SU-DHL-6 (cell line): ENCODE measurements at regions not wholly inside any gene's neighbourhood (a gene's known extent, or its start where the extent isn't known, plus 50 kb on each side); places are given as distances from the start of the nearest gene placed in this dataset.
"Not testable (repeated sequence)": the region's sequence is repeated elsewhere in the genome, so short reads cannot be mapped to it uniquely, and the experiment has no call there.

Experiments used
- H2AFZ ChIP-seq: fragments of 200-600 bp; sonication (generic); 2 replicates; pipeline ENCODE4 v1.6.1; 2014; ENCODE audit warnings: low read depth, mild to moderate bottlenecking, moderate library complexity, mixed read lengths, antibody characterized with exemption, low read length; ENCODE audit not compliant: severe bottlenecking
- H3F3A ChIP-seq: fragments of 200-600 bp; shearing (Covaris generic); 2 replicates; pipeline ENCODE4 v1.6.0; 2016; ENCODE audit warnings: antibody characterized with exemption, mild to moderate bottlenecking; ENCODE audit not compliant: insufficient read depth
- H3K27ac ChIP-seq: fragments of 200-600 bp; sonication (generic); 2 replicates; pipeline ENCODE4 v1.5.1; 2016; ENCODE audit warnings: low read depth, mild to moderate bottlenecking, low read length, moderate library complexity, mixed read lengths
- H3K27me3 ChIP-seq: fragments of 200-600 bp; sonication (generic), shearing (Covaris generic); 2 replicates; pipeline ENCODE4 v1.6.0; 2014; ENCODE audit warnings: mild to moderate bottlenecking, low read length
- H3K36me3 ChIP-seq: fragments of 200-600 bp; sonication (generic); 2 replicates; pipeline ENCODE4 v1.6.1; 2014; ENCODE audit warnings: mild to moderate bottlenecking, low read length, mixed read lengths
- H3K4me2 ChIP-seq: fragments of 300-600, 200-600 bp; shearing (Covaris generic), sonication (generic); 2 replicates; pipeline ENCODE4 v1.6.0; 2014; ENCODE audit warnings: low read length, low read depth, mild to moderate bottlenecking; ENCODE audit not compliant: poor library complexity, severe bottlenecking
- H3K4me3 ChIP-seq: fragments of 200-600 bp; sonication (generic); 2 replicates; pipeline ENCODE4 v1.5.1; 2014; ENCODE audit warnings: antibody characterized with exemption, low read length, mild to moderate bottlenecking, mixed read lengths; ENCODE audit not compliant: insufficient read depth, poor library complexity, severe bottlenecking
- H3K79me2 ChIP-seq: fragments of 200-600 bp; sonication (generic); 2 replicates; pipeline ENCODE4 v1.6.1; 2014; ENCODE audit warnings: mild to moderate bottlenecking, low read length, moderate library complexity; ENCODE audit not compliant: insufficient read depth
- H3K9ac ChIP-seq: fragments of 200-600 bp; sonication (generic); 2 replicates; pipeline ENCODE4 v1.7.0; 2014; ENCODE audit warnings: mild to moderate bottlenecking, low read length
- H3K9me2 ChIP-seq: fragments of 200-600 bp; sonication (generic); replicated peaks from 2 replicates; pipeline ENCODE4 v1.6.1; 2014; ENCODE audit warnings: low read length; ENCODE audit not compliant: insufficient read depth
- H3K9me3 ChIP-seq: fragments of 200-600 bp; sonication (generic); 2 replicates; pipeline ENCODE4 v1.6.1; 2014; ENCODE audit warnings: low read length, mixed read lengths; ENCODE audit not compliant: insufficient read depth
- H4K20me1 ChIP-seq: fragments of 200-600 bp; sonication (generic); 2 replicates; pipeline ENCODE4 v1.6.1; 2014; ENCODE audit warnings: low read depth, mild to moderate bottlenecking, antibody characterized with exemption, low read length, moderate library complexity, mixed read lengths
- CTCF ChIP-seq: fragments of 200-600 bp; sonication (generic); IDR thresholded peaks from one replicate; pipeline ENCODE4 v1.5.1; 2017; ENCODE audit warnings: antibody characterized with exemption, mild to moderate bottlenecking, low read length, moderate library complexity; ENCODE audit not compliant: insufficient read depth, poor library complexity, severe bottlenecking
- EZH2phosphoT487 ChIP-seq: fragments of 200-600 bp; sonication (generic), shearing (Covaris generic); conservative IDR thresholded peaks from 2 replicates; pipeline ENCODE4 v1.6.1; 2018; ENCODE audit warnings: mild to moderate bottlenecking, antibody characterized with exemption, low read length, moderate library complexity, mixed read lengths

- no peak overlapping the region for H3K9ac ChIP-seq
- H3K27me3 ChIP-seq = no peaks in the 10 kb centered on the region
- no peaks in the 10 kb centered on the region for H3K9me3 ChIP-seq
- no peaks in the 10 kb centered on the region for H3F3A ChIP-seq
- no peak overlapping the region for H2AFZ ChIP-seq
- H3K4me2 ChIP-seq = no peak overlapping the region
- H3K27ac ChIP-seq = no peak overlapping the region
- H3K79me2 ChIP-seq = no peaks in the 10 kb centered on the region
- TF ChIP-seq EZH2phosphoT487 = no peak
- TF ChIP-seq CTCF = no peak
- no peaks in the 10 kb centered on the region for H4K20me1 ChIP-seq
- no peak overlapping the region for H3K4me3 ChIP-seq
- H3K36me3 ChIP-seq = no peaks in the 10 kb centered on the region; the same call in 1 of the 2 replicates
- H3K9me2 ChIP-seq = no peaks in the 10 kb centered on the region
Observed at GRCh38 chr5:161002571-161003074, 150.6 kb upstream of the ATP10B start.

- H3K9ac ChIP-seq = no peak overlapping the region
- TF ChIP-seq EZH2phosphoT487 (no peak), CTCF (no peak)
Observed at GRCh38 chr5:161001604-161002003, 149.6 kb upstream of the ATP10B start.

GRCh38 chr5:161001142-161001541 is 149.1 kb upstream of the ATP10B start:
- H3K9me3 ChIP-seq, H2AFZ ChIP-seq, H3K9ac ChIP-seq, H3K9me2 ChIP-seq, H4K20me1 ChIP-seq, H3K36me3 ChIP-seq, H3K27me3 ChIP-seq, H3K27ac ChIP-seq, H3K4me2 ChIP-seq, H3K79me2 ChIP-seq, H3K4me3 ChIP-seq, H3F3A ChIP-seq: not testable (repeated sequence)

More at GRCh38 chr5:161001604-161002003, 149.6 kb upstream of the ATP10B start:
- Histone ChIP-seq H3F3A (no peaks in the 10 kb centered on the region), H4K20me1 (no peaks in the 10 kb centered on the region), H2AFZ (no peak overlapping the region), H3K27me3 (no peaks in the 10 kb centered on the region), H3K9me2 (no peaks in the 10 kb centered on the region), H3K9me3 (no peaks in the 10 kb centered on the region), H3K79me2 (no peaks in the 10 kb centered on the region), H3K4me2 (no peak overlapping the region), H3K36me3 (no peaks in the 10 kb centered on the region; the same call in 1 of the 2 replicates), H3K27ac (no peak overlapping the region), H3K4me3 (no peak overlapping the region)

GRCh38 chr5:160991205-160991604 is 139.2 kb upstream of the ATP10B start:
- Histone ChIP-seq H3K27me3 (no peaks in the 10 kb centered on the region), H3F3A (no peaks in the 10 kb centered on the region), H4K20me1 (no peaks in the 10 kb centered on the region), H3K9me3 (no peaks in the 10 kb centered on the region), H3K9me2 (no peaks in the 10 kb centered on the region), H3K9ac (no peak overlapping the region), H2AFZ (no peak overlapping the region), H3K79me2 (no peaks in the 10 kb centered on the region), H3K27ac (no peak overlapping the region), H3K4me2 (no peak overlapping the region), H3K4me3 (no peak overlapping the region), H3K36me3 (no peaks in the 10 kb centered on the region)
- TF ChIP-seq CTCF (no peak), EZH2phosphoT487 (no peak)
